ENCODE measurements at regions not wholly inside any gene's neighbourhood (a gene's known extent, or its start where the extent isn't known, plus 50 kb on each side); places are given as distances from the start of the nearest gene placed in this dataset.

- no peak overlapping the region for H3K4me3 ChIP-seq (replicated peaks; ENCODE audit: low read depth, low read length)
- DNase-seq (ENCODE audit: low read depth), result no peak
- TF ChIP-seq, protein P1, sequence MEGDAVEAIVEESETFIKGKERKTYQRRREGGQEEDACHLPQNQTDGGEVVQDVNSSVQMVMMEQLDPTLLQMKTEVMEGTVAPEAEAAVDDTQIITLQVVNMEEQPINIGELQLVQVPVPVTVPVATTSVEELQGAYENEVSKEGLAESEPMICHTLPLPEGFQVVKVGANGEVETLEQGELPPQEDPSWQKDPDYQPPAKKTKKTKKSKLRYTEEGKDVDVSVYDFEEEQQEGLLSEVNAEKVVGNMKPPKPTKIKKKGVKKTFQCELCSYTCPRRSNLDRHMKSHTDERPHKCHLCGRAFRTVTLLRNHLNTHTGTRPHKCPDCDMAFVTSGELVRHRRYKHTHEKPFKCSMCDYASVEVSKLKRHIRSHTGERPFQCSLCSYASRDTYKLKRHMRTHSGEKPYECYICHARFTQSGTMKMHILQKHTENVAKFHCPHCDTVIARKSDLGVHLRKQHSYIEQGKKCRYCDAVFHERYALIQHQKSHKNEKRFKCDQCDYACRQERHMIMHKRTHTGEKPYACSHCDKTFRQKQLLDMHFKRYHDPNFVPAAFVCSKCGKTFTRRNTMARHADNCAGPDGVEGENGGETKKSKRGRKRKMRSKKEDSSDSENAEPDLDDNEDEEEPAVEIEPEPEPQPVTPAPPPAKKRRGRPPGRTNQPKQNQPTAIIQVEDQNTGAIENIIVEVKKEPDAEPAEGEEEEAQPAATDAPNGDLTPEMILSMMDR (IDR thresholded peaks at IDR 0.05; ENCODE audit: low read length, missing control alignments), result no peak
These were observed 192.6 kb upstream of the POU1F1 start for GRCh38 chr3:87468938-87469337.

DNA sequence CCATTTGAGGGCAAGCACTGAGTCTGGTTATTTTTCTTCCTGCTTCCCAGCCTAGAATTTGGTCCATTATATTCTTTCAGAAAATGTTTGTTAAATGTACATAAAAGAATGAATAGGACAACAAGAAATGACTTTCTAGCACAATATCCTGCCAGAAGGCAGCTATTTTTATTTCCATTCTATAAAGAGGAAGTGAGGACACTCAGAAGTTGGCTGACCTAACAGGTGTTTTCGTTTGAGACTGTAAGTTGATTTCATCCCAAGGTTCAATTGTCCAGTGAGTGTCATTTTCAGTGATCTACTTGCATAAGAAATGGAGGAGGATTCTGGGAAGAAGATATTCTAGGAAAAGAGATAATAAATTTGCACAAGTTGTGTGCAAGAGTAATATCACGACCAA is 191.9 kb upstream of the POU1F1 start:
- no peak for DNase-seq (ENCODE audit: low read depth)
- TF ChIP-seq, protein P1 (IDR thresholded peaks at IDR 0.05; ENCODE audit: low read length, missing control alignments), result no peak
- H3K4me3 ChIP-seq (replicated peaks; ENCODE audit: low read depth, low read length), result no peak overlapping the region

DNA sequence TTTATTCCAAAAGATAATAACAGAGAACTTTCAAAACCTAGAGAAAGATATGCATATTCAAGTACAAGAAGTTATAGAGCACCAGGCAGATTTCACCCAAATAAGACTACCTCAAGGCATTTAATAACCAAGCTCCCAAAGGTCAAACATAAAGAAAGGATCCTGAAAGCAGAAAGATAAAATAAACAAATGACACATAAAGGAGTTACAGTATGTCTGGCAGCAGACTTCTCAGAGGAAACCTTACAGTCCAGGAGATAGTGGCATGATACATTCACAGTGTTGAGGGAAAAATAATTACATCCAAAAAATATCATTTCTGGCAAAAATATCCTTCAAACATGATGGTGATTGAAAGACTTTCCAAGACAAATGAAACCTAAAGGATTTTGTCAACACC is 185.8 kb upstream of the POU1F1 start:
- no peak overlapping the region for H3K4me3 ChIP-seq (replicated peaks; ENCODE audit: low read depth, low read length)
- TF ChIP-seq, protein P1 (IDR thresholded peaks at IDR 0.05; ENCODE audit: low read length, missing control alignments), result no peak
- DNase-seq (ENCODE audit: low read depth), result no peak

DNA sequence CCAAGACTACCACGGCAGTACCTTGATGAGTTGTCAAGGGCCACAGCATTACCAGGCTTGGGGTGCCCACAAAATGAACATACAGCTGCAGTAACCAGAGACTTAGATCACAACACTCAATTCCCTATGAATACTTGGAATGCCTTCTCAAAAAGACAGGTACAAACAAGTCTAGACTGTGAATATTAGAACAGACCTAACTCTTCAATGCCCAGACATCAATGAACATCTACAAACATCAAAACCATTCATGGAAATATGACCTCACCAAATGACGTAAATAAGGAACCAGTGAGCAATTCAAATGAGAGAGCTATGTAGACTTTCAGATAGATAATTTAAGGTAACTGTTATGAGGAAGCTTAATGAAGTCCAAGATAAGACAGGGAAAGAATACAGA is 185.1 kb upstream of the POU1F1 start:
- no peak overlapping the region for H3K4me3 ChIP-seq (replicated peaks; ENCODE audit: low read depth, low read length)
- TF ChIP-seq, protein P1 (IDR thresholded peaks at IDR 0.05; ENCODE audit: low read length, missing control alignments), result no peak
- DNase-seq (ENCODE audit: low read depth), result no peak

DNA sequence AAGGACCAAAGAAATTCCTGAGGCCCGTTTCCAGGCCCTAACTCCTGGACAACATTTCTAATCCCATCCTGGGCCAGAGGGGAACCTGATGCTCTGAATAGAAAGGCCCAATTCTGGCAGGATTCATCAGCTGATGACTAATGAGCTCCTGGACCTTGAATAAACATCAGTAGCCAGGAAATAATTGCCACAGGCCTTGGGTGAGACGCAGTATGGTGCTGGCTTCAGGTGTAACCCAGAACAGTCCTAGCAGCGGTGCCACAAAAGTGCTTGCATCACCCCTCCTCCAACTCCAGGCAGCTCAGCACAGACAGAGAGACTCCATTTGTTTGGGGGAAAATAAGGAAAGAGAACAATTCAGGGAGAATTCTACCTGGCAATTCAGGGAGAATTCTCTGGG is 184.7 kb upstream of the POU1F1 start:
- H3K4me3 ChIP-seq (replicated peaks; ENCODE audit: low read depth, low read length), result no peak overlapping the region
- TF ChIP-seq, protein P1 (IDR thresholded peaks at IDR 0.05; ENCODE audit: low read length, missing control alignments), result no peak
- no peak for DNase-seq (ENCODE audit: low read depth)

- TF ChIP-seq, protein P1 (IDR thresholded peaks at IDR 0.05; ENCODE audit: low read length, missing control alignments), result no peak
- no peak overlapping the region for H3K4me3 ChIP-seq (replicated peaks; ENCODE audit: low read depth, low read length)
- no peak for DNase-seq (ENCODE audit: low read depth)
These were observed 172.2 kb upstream of the POU1F1 start for GRCh38 chr3:87448558-87448957.

DNA sequence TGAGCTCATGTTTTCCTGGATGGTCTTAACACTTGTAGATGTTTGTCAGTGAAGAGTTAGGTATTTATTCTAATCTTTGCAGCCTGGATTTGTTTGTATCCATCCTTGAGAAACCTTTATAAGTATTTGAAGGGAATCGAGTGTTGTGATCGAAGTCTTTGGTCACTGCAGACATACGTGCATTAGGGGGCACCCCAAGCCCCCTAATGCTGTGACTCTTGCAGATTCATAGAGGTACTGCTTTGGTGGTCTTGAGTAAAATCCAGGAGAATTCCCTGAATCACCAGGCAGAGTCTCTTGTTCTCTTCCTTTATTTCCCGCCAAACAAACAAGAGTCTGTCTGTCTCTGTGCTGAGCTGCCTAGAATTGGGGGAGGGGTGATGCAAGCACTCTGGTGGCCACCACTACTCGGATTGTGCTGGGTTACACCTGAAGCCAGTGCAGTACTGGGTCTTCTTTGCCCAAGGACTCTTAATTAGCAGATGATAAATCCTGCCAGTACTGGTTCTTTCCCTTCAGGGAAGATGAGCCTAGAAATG is 170.5 kb upstream of the POU1F1 start:
- TF ChIP-seq, protein P1 (IDR thresholded peaks at IDR 0.05; ENCODE audit: low read length, missing control alignments), result no peak
- DNase-seq (ENCODE audit: low read depth), result no peak

More for the DNA sequence above, 170.5 kb upstream of the POU1F1 start:
- H3K4me3 ChIP-seq (replicated peaks; ENCODE audit: low read depth, low read length), result no peak overlapping the region
